ENCODE measurements at regions not wholly inside any gene's neighbourhood (a gene's known extent, or its start where the extent isn't known, plus 50 kb on each side); places are given as distances from the start of the nearest gene placed in this dataset.

- Histone ChIP-seq H3K9me2 (ENCODE audit: insufficient read depth) (no peaks in the 10 kb centered on the region), H3K4me1 (ENCODE audit: control insufficient read depth in 1 of 2, insufficient read depth in 2 of 2, low read length in 2 of 2) (no peaks in the 10 kb centered on the region), H3K4me3 (replicated peaks in 1 of 2; ENCODE audit: low read depth in 1 of 2, low read length in 2 of 2) (no peak overlapping the region), H3K9me3 (ENCODE audit: control insufficient read depth in 1 of 2, insufficient read depth in 1 of 2, low read depth in 1 of 2, low read length in 2 of 2) (no peaks in the 10 kb centered on the region; a peak in 2 of 4 replicates), H3K27ac (ENCODE audit: low read depth, low read length) (no peak overlapping the region), H2AFZ (ENCODE audit: low read depth, low read length, poor library complexity, severe bottlenecking) (no peak overlapping the region), H3K27me3 (ENCODE audit: insufficient read depth, low read length) (no peaks in the 10 kb centered on the region), H3K36me3 (ENCODE audit: control insufficient read depth in 1 of 2, insufficient read depth in 2 of 2, low read length in 2 of 2) (no peaks in the 10 kb centered on the region), H4K20me1 (ENCODE audit: insufficient read depth) (no peaks in the 10 kb centered on the region), H3K79me2 (ENCODE audit: insufficient read depth, low read length) (no peaks in the 10 kb centered on the region), H3K9ac (ENCODE audit: low read length) (no peak overlapping the region), H3K4me2 (ENCODE audit: low read length) (no peak overlapping the region)
- DNase-seq (ENCODE audit: low read depth, low spot score) (no peak), ATAC-seq (no peak)
- RAD21 ChIA-PET (ENCODE audit: low non-redundant PET in 1 of 2, low total read pairs in 2 of 2, uncharacterized antibody in 2 of 2, unreplicated experiment in 2 of 2), result no interaction called here
- TF ChIP-seq POLR2A (IDR thresholded peaks at IDR 0.05; ENCODE audit: borderline replicate concordance, extremely low read depth, insufficient read depth, insufficient read length) (no peak), RAD21 (IDR thresholded peaks at IDR 0.05; ENCODE audit: low read depth) (no peak), TCF7L2 (IDR thresholded peaks at IDR 0.05; ENCODE audit: borderline replicate concordance, extremely low read depth, insufficient read depth, insufficient read length) (no peak), SP1 (IDR thresholded peaks at IDR 0.05; ENCODE audit: low read depth) (no peak), EZH2phosphoT487 (IDR thresholded peaks at IDR 0.05; ENCODE audit: borderline replicate concordance) (no peak), ZBTB33 (IDR thresholded peaks at IDR 0.05; ENCODE audit: extremely low read depth, insufficient replicate concordance, low read length) (no peak), ZNF274 (IDR thresholded peaks at IDR 0.05; ENCODE audit: low read depth, low read length) (no peak), ZFX (IDR thresholded peaks at IDR 0.05) (no peak), SRF (IDR thresholded peaks at IDR 0.05; ENCODE audit: low read depth) (no peak), POLR2AphosphoS5 (IDR thresholded peaks at IDR 0.05; ENCODE audit: low read depth, low read length) (no peak), SIN3A (IDR thresholded peaks at IDR 0.05; ENCODE audit: low read depth) (no peak)
- CTCF ChIA-PET, result no interaction called here
- intact Hi-C loops (cut with micrococcal nuclease), result no loop called here
- POLR2A ChIA-PET, result no interaction called here
- no TSS peak for BruUV-seq (replicated peaks)
These were observed 179.2 kb upstream of the BMP2 start for GRCh38 chr20:6588296-6588695.

Measured in HCT116 (cell line).